Kidney epithelial cell (primary cell): ENCODE measurements at regions not wholly inside any gene's neighbourhood (a gene's known extent, or its start where the extent isn't known, plus 50 kb on each side); places are given as distances from the start of the nearest gene placed in this dataset.

Experiments used
- DNase-seq: peaks from one replicate; pipeline ENCODE4 v3.0.0-alpha.2; 2010; ENCODE audit warnings: low read depth
- H3K27me3 ChIP-seq: 2 replicates; pipeline ENCODE4 v1.6.0; 2011; ENCODE audit warnings: low read length; ENCODE audit not compliant: control insufficient read depth, insufficient read depth
- H3K36me3 ChIP-seq: 2 replicates; pipeline ENCODE4 v1.5.1; 2011; ENCODE audit warnings: low read length; ENCODE audit not compliant: control insufficient read depth, insufficient read depth
- H3K4me3 ChIP-seq: 2 replicates; pipeline ENCODE4 v1.5.1; 2011; ENCODE audit warnings: low read depth, mild to moderate bottlenecking, control low read depth, low read length
- CTCF ChIP-seq: IDR thresholded peaks from 2 replicates; pipeline ENCODE4 v1.5.1; 2011; ENCODE audit warnings: mild to moderate bottlenecking, moderate library complexity, low read length, control low read depth, inconsistent platforms; ENCODE audit not compliant: insufficient read depth, poor library complexity, severe bottlenecking

GRCh38 chr5:93010037-93010436, 571.0 kb downstream of the NR2F1-AS1 start:
- Histone ChIP-seq H3K4me3 (no peak overlapping the region), H3K36me3 (no peaks in the 10 kb centered on the region), H3K27me3 (no peaks in the 10 kb centered on the region)
- TF ChIP-seq CTCF, result no peak
- no peak for DNase-seq

GRCh38 chr5:93008502-93009207, 572.4 kb downstream of the NR2F1-AS1 start:
- no peaks in the 10 kb centered on the region for H3K36me3 ChIP-seq
- H3K4me3 ChIP-seq, result no peak overlapping the region
- TF ChIP-seq CTCF, result no peak
- no peaks in the 10 kb centered on the region for H3K27me3 ChIP-seq
- no peak for DNase-seq

- no peak for DNase-seq
- Histone ChIP-seq H3K36me3 (no peaks in the 10 kb centered on the region), H3K4me3 (no peak overlapping the region), H3K27me3 (no peaks in the 10 kb centered on the region)
- TF ChIP-seq CTCF, result no peak
These were observed 574.1 kb downstream of the NR2F1-AS1 start for GRCh38 chr5:93006915-93007314.

GRCh38 chr5:92998456-92998855, 582.6 kb downstream of the NR2F1-AS1 start:
- H3K4me3 ChIP-seq, result no peak overlapping the region
- no peak for TF ChIP-seq CTCF

GRCh38 chr5:92994392-92994791, 586.6 kb downstream of the NR2F1-AS1 start:
- DNase-seq, result no peak
- H3K36me3 ChIP-seq, result no peaks in the 10 kb centered on the region
- no peak for TF ChIP-seq CTCF
- no peaks in the 10 kb centered on the region for H3K27me3 ChIP-seq
- H3K4me3 ChIP-seq, result no peak overlapping the region

More at GRCh38 chr5:92998456-92998855, 582.6 kb downstream of the NR2F1-AS1 start:
- DNase-seq, result no peak
- Histone ChIP-seq H3K27me3 (no peaks in the 10 kb centered on the region), H3K36me3 (no peaks in the 10 kb centered on the region)

- H3K36me3 ChIP-seq, result no peaks in the 10 kb centered on the region
- no peak for TF ChIP-seq CTCF
- no peak for DNase-seq
- H3K27me3 ChIP-seq, result no peaks in the 10 kb centered on the region
- H3K4me3 ChIP-seq, result no peak overlapping the region
These were observed 588.9 kb downstream of the NR2F1-AS1 start for GRCh38 chr5:92992073-92992472.
